ENCODE measurements at regions not wholly inside any gene's neighbourhood (a gene's known extent, or its start where the extent isn't known, plus 50 kb on each side); places are given as distances from the start of the nearest gene placed in this dataset.

- TF ChIP-seq MTA3 (IDR thresholded peaks at IDR 0.05; ENCODE audit: borderline replicate concordance) (no peak), ESRRA (IDR thresholded peaks at IDR 0.05; ENCODE audit: borderline replicate concordance, low read depth) (no peak)
Observed at GRCh38 chr11:134733646-134734045, 321.6 kb upstream of the B3GAT1 start.
